NB4 (cell line): ENCODE measurements at regions not wholly inside any gene's neighbourhood (a gene's known extent, or its start where the extent isn't known, plus 50 kb on each side); places are given as distances from the start of the nearest gene placed in this dataset.

Source experiments
- CTCF ChIP-seq: IDR thresholded peaks from one replicate; pipeline ENCODE4 v1.5.1; 2012; ENCODE audit warnings: low read depth, low read length
- MAX ChIP-seq: IDR thresholded peaks from 2 replicates; pipeline ENCODE4 v1.6.1; 2011; ENCODE audit warnings: low read depth, low read length
- MYC ChIP-seq: IDR thresholded peaks from 2 replicates; pipeline ENCODE4 v1.6.1; 2011; ENCODE audit warnings: low read depth, low read length
- POLR2A ChIP-seq: IDR thresholded peaks from 2 replicates; pipeline ENCODE4 v1.6.1; 2011; ENCODE audit warnings: mild to moderate bottlenecking; ENCODE audit not compliant: insufficient read length; ENCODE audit errors: extremely low read depth

- TF ChIP-seq CTCF (no peak), POLR2A (no peak), MAX (no peak), MYC (no peak)
Observed at GRCh38 chr20:40848526-40848925, 159.5 kb upstream of the MAFB start.
